Activated T-cell treated with anti-CD3 and anti-CD28 coated beads, Interleukin-2, amount 50 U/mL, for 72 hours (primary cell): ENCODE measurements at regions not wholly inside any gene's neighbourhood (a gene's known extent, or its start where the extent isn't known, plus 50 kb on each side); places are given as distances from the start of the nearest gene placed in this dataset.

Experiments used
- ATAC-seq, 2 donors: fragments of 150-1000 bp; cut with Tn5 transposase; replicated peaks in 1 of 2; 2 replicates each; pipeline ENCODE4 v1.10.0; 2021; ENCODE audit warnings: moderate library complexity in 2 of 2, mild to moderate bottlenecking in 1 of 2
- DNase-seq, 2 donors: peaks; one replicate each; pipeline ENCODE4 v3.0.0; 2021 to 2022; ENCODE audit warnings: mixed read lengths in 1 of 2
- H3K27ac Mint-ChIP-seq: one replicate; pipeline ENCODE4 v1.8.0; 2022; ENCODE audit warnings: mild to moderate bottlenecking, moderate library complexity, mixed read lengths
- H3K27me3 Mint-ChIP-seq: one replicate; pipeline ENCODE4 v1.8.0; 2022; ENCODE audit warnings: low read depth, mixed read lengths
- H3K36me3 Mint-ChIP-seq, 2 donors: one replicate each; pipeline ENCODE4 v1.8.0; 2022; ENCODE audit warnings: mixed read lengths in 2 of 2, mild to moderate bottlenecking in 1 of 2; ENCODE audit not compliant: insufficient read depth in 2 of 2
- H3K4me1 Mint-ChIP-seq: one replicate; pipeline ENCODE4 v1.8.0; 2022; ENCODE audit warnings: low read depth, mixed read lengths
- H3K4me3 Mint-ChIP-seq, 2 donors: one replicate each; pipeline ENCODE4 v1.8.0; 2022; ENCODE audit warnings: mild to moderate bottlenecking in 2 of 2, mixed read lengths in 2 of 2, moderate library complexity in 2 of 2
- H3K9me3 Mint-ChIP-seq, 2 donors: one replicate each; pipeline ENCODE4 v1.8.0; 2022; ENCODE audit warnings: mixed read lengths in 2 of 2

DNA sequence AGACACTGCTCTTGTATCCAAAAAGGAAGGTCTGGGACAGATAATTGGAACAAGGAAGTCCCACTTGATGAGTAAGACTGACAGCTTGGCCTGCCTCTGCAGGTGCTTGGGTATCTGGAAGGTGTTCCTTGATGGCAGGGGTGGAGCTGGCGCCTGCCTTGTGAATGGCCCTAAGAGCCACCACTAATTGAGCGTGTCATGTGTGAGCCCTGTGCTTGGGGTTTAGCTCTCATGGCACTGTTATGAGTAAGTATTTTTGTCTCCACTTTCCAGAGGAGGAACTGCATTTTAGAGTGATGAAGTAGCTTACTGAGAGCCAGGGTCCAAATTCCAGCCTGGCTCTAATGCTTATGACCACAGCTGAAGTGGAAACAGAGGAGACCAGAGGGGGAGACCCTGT is 71.2 kb upstream of the NECTIN1 start:
- no peak overlapping the region for H3K27ac Mint-ChIP-seq
- H3K4me1 Mint-ChIP-seq: no peaks in the 10 kb centered on the region
- DNase-seq (no peak), ATAC-seq (no peak)
- H3K9me3 Mint-ChIP-seq: no peaks in the 10 kb centered on the region
- H3K27me3 Mint-ChIP-seq: peaks cover 18% of the 10 kb centered on the region
- H3K4me3 Mint-ChIP-seq: no peak overlapping the region
- no peaks in the 10 kb centered on the region for H3K36me3 Mint-ChIP-seq

DNA sequence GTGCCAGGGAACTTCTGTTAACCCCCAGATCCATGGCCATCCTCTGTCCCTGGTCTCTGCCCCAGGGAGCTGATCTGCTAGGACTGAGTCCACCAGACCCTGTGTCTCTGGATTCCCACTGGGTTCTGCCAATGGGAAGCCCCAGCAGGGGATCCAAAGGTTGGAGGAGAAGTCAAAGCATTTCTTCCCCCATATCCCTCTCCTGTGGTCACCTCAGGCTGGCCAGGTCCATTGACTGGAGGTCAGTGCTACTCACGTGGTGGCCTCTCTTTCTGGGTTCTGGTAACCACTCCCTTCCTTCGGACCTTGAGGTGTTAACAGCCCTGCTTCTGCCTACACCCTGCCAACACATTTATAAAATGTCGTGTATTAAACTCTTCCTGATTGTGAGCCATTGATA is 69.7 kb upstream of the NECTIN1 start:
- ATAC-seq: no peak
- no peaks in the 10 kb centered on the region for H3K36me3 Mint-ChIP-seq
- peaks cover 20% of the 10 kb centered on the region for H3K27me3 Mint-ChIP-seq
- no peak for DNase-seq
- H3K27ac Mint-ChIP-seq: no peak overlapping the region
- H3K9me3 Mint-ChIP-seq: no peaks in the 10 kb centered on the region
- H3K4me1 Mint-ChIP-seq: no peaks in the 10 kb centered on the region
- no peak overlapping the region for H3K4me3 Mint-ChIP-seq

DNA sequence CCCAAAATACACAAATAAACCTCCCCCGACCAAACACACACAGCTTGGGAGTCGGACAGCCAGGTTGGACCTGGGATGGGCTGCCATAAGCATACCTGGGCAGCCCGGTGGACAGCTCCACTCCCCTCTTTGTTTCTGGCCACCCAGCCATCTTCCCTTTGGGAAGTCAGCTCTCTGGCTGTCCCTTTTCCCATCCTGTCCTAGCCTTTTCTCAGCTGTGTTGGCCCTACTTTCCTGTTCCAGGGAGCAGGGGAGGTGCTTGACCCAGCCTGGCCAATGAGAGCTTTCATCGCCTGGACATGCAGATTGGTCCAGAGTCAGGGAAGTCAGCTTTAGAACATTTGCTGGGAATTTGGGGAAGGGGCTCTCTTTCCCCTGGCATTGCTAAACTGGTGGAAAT is 68.7 kb upstream of the NECTIN1 start:
- Mint-ChIP-seq H3K27me3 (peaks cover 25% of the 10 kb centered on the region), H3K9me3 (no peaks in the 10 kb centered on the region), H3K36me3 (no peaks in the 10 kb centered on the region), H3K4me3 (no peak overlapping the region), H3K4me1 (no peaks in the 10 kb centered on the region), H3K27ac (no peak overlapping the region)
- DNase-seq (no peak), ATAC-seq (no peak)

DNA sequence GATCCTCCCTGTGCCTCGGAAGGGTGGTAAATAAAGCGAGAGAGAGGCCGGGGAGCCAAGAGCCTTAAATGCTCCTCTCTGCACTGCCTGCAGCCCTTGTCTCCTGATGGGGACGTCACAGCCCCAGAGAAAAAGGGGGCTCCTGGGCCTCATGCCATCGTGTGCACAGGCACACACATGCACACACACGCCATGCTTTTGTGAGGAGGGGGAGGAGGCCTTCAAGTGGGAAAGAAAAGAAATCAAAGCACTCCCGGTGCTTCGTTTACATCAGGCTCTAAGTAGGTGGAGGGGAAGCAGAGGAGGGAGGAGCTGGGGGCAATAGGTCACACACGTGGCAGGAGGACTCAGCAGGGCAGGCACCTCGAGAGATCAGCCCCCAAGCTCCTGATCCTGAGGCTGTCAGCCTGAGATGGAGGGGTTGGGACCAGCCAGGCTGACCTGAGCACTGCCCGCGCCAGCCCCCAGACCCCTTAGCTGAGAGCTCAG is 68.2 kb upstream of the NECTIN1 start:
- Mint-ChIP-seq H3K27me3 (peaks cover 25% of the 10 kb centered on the region), H3K27ac (no peak overlapping the region)
- DNase-seq: no peak

DNA sequence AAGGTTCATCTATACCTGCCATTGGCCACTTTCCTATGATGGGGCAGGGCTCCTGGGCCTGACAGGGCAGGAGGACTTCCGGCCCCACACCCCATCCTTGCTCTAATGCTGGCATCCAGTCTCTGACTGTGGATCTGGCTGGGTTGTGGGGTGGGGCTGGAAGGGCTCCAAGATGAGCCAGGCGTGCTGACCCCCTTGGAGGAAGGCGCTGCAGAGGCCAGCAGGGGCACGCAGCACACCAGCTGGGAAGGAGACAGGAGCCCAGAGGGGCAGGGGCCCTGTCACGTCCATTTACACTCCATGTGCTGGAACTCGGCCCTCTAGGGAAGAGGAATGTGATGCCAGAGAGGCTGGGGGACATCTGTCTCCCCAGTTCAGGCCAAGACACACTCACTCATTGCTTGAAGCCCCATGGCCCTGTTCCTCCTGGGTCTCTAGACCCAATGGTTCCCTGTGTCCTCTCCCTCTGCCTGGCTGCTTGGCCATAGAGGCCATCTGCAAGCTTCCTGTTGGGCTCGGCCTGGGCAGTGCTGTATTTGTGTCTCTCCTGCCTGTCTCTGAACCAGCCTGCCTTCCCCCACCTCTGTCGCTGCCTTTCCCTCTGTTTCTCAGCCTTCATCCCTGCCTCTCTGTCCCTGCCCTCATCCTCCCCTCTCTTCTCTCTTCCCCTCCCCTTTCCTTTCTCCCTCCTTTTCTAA is 67.5 kb upstream of the NECTIN1 start:
- no peak overlapping the region for H3K4me3 Mint-ChIP-seq
- no peak overlapping the region for H3K27ac Mint-ChIP-seq
- H3K27me3 Mint-ChIP-seq: peaks cover 25% of the 10 kb centered on the region
- no peaks in the 10 kb centered on the region for H3K9me3 Mint-ChIP-seq
- ATAC-seq (no peak), DNase-seq (no peak)
- no peaks in the 10 kb centered on the region for H3K36me3 Mint-ChIP-seq
- H3K4me1 Mint-ChIP-seq: no peaks in the 10 kb centered on the region

More for the DNA sequence above, 68.2 kb upstream of the NECTIN1 start:
- ATAC-seq: no peak
- Mint-ChIP-seq H3K9me3 (no peaks in the 10 kb centered on the region), H3K36me3 (no peaks in the 10 kb centered on the region), H3K4me3 (no peak overlapping the region), H3K4me1 (no peaks in the 10 kb centered on the region)

DNA sequence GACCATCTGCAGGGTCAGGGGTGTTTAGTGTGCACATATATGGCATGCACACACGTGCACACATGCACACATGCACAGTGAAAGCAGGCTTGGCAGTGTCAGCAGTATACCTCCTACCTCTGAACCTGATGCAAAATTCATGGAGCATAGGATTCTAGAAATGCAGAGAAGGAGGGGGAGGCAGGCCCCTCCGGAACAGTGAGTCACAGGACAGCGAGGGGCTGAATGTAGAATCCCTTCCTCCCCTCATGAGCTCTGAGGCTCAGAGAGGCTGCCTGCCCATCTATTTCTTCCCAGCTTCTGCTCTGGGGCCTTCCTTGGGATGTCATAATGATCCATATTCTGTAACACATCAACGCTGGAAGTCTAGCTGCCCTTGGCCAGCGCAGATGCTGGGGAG is 66.7 kb upstream of the NECTIN1 start:
- ATAC-seq (no peak), DNase-seq (no peak)
- peaks cover 27% of the 10 kb centered on the region for H3K27me3 Mint-ChIP-seq
- no peaks in the 10 kb centered on the region for H3K4me1 Mint-ChIP-seq
- no peak overlapping the region for H3K27ac Mint-ChIP-seq
- H3K36me3 Mint-ChIP-seq: no peaks in the 10 kb centered on the region
- H3K9me3 Mint-ChIP-seq: no peaks in the 10 kb centered on the region
- H3K4me3 Mint-ChIP-seq: no peak overlapping the region

DNA sequence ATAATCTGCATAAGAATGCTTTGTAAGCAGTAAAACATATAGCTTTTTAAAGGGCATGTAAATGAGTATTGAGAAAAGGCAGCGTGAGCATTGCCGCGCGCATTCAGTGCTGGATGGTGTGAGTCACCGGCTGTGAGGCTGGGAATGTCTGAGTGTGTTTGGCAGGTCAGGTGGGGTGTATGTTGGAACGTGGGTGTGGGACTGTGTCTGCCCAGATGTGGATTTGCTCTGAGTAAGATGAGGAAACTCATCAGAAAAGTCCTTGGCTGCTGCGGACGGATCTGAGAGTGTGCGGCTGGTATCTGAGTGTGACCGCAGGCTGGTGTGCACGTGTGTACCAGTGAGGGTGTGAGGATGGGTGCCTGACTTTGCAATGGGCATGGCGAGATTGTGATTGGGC is 66.2 kb upstream of the NECTIN1 start:
- Mint-ChIP-seq H3K4me3 (no peak overlapping the region), H3K4me1 (no peaks in the 10 kb centered on the region), H3K36me3 (no peaks in the 10 kb centered on the region), H3K27me3 (peaks cover 30% of the 10 kb centered on the region), H3K27ac (no peak overlapping the region), H3K9me3 (no peaks in the 10 kb centered on the region)
- ATAC-seq (no peak), DNase-seq (no peak)

DNA sequence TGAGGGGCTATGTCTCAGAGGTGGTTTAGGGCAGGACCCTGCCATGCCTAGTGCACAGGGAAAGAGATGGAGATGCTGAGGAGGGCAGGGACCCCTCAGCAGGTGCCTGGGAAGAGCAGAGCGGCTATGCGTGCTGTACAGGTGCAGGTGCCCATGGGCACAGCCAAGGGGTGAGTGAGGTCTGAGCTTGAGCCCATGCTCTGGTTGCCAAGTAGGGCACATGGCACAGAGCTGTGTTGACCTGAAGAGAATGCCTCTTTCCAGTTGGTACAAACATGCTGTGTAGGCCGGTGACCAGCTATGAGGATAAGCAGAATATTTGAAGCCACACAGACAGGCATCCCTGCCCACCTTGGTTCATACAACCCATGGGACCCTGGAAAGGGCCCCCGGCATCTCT is 65.8 kb upstream of the NECTIN1 start:
- Mint-ChIP-seq H3K9me3 (no peaks in the 10 kb centered on the region), H3K4me1 (no peaks in the 10 kb centered on the region), H3K27me3 (peaks cover 30% of the 10 kb centered on the region), H3K27ac (no peak overlapping the region), H3K4me3 (no peak overlapping the region), H3K36me3 (no peaks in the 10 kb centered on the region)
- DNase-seq: no peak
- no peak for ATAC-seq

DNA sequence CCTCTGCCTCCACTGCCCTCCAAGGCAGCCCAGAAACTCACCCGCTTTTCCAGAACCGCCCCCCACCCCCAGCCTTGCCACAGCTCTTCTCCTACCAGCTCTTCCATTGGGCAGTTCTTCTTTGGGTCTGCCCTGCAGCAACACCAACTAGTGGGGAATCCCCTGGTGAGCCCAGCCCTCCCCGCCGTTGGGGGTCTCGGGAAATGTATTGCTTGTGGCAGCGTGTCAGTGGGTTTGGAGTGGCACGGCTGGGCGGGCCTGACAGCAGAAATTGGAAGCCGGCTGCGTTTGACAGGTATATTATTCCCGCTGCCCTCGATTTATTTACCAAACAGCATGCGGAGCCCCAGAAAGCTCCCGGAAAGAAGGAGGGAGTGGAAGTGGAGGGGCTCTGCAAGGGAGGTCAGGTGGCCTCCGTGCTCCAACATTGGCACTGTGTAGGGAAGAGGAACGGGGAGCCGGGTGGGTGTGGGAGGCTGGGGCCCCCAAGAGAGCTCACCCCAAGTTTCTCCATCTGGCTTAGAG is 65.2 kb upstream of the NECTIN1 start:
- H3K9me3 Mint-ChIP-seq: no peaks in the 10 kb centered on the region
- DNase-seq (no peak), ATAC-seq (no peak)
- no peaks in the 10 kb centered on the region for H3K36me3 Mint-ChIP-seq
- H3K27me3 Mint-ChIP-seq: peaks cover 27% of the 10 kb centered on the region
- H3K4me3 Mint-ChIP-seq: no peak overlapping the region
- no peak overlapping the region for H3K27ac Mint-ChIP-seq
- H3K4me1 Mint-ChIP-seq: no peaks in the 10 kb centered on the region

DNA sequence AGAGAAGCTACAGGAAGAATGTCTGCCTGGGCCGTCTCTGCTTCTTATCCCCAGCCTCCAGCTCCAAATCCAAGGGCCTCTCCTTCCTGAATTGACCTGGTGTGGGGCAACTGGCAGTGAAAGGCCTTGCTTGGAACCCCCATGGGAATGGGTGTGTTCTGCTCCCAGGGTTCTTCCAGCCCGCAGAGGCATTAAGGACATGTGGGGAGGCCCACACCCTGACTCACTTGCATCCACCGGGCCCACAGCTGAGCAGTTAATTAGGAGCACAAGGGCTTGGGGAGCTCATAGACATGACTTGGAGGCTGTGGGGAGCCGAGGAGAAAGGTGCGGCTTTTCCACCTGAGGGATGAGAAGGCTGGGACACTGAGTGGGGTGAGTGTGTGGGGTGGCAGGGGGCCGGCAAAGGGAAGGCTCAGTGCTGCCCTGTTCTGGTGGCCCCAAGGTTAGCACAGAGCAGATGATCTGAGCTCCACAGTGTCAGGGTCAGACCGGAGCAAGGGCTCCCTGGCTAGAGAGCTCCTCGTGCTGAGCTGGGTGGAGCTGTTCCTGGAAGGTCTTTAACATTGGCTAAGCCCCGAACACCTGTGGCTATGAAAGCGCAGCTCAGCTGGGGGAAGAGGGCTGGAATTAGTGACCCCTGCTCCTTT is 64.5 kb upstream of the NECTIN1 start:
- DNase-seq: no peak
- H3K27me3 Mint-ChIP-seq: peaks cover 22% of the 10 kb centered on the region
- no peaks in the 10 kb centered on the region for H3K9me3 Mint-ChIP-seq
- H3K27ac Mint-ChIP-seq: no peak overlapping the region
- no peak overlapping the region for H3K4me3 Mint-ChIP-seq
- H3K4me1 Mint-ChIP-seq: no peaks in the 10 kb centered on the region
- ATAC-seq: no peak
- H3K36me3 Mint-ChIP-seq: no peaks in the 10 kb centered on the region

DNA sequence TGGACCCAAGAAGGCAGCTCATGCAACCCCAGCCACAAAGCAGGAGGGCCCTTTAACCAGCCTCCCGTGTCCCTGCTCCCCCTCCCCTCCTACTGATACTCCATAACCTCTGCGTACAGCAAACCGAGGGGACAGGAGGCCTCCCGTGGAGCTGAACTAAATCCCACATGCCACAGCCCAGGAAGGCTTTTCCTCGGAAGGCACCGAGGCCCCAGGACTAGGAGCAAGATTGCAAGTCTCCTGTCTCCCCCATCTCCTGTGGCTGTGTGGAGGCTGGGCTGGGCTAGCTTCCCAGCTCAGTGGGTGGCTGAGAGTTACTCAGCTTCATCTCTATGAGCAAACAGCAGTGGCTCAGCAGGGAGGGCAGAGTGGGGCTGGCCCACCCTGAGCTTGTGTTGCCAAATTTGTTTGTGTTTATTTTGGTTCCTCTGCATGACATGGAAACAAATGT is 62.7 kb upstream of the NECTIN1 start:
- ATAC-seq (no peak), DNase-seq (no peak)
- Mint-ChIP-seq H3K4me3 (no peak overlapping the region), H3K4me1 (no peaks in the 10 kb centered on the region), H3K27me3 (peaks cover 15% of the 10 kb centered on the region), H3K9me3 (no peaks in the 10 kb centered on the region), H3K27ac (no peak overlapping the region), H3K36me3 (no peaks in the 10 kb centered on the region)

DNA sequence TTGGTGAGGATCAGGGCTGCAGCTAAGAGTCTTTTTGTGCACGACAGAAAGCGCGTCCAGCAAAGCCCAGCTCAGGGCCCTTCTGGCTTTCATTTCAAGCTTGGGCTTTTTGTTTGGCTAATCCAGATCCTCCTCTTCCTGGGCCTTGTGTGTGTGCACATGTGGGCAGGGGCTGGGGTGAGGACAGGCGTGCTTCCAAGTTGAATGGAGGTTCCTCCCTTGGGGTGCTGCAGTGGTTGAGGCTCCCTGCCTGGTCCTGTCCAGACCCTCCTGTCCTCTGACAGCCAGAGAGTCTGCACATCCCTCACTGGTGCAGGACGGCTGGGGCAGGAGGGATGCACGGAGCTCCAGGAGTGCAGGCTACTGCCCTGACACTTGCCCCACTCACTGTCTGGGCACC is 62.0 kb upstream of the NECTIN1 start:
- Mint-ChIP-seq H3K9me3 (no peaks in the 10 kb centered on the region), H3K36me3 (no peaks in the 10 kb centered on the region), H3K27ac (no peak overlapping the region), H3K27me3 (peaks cover 12% of the 10 kb centered on the region), H3K4me1 (no peaks in the 10 kb centered on the region), H3K4me3 (no peak overlapping the region)
- no peak for ATAC-seq
- no peak for DNase-seq

DNA sequence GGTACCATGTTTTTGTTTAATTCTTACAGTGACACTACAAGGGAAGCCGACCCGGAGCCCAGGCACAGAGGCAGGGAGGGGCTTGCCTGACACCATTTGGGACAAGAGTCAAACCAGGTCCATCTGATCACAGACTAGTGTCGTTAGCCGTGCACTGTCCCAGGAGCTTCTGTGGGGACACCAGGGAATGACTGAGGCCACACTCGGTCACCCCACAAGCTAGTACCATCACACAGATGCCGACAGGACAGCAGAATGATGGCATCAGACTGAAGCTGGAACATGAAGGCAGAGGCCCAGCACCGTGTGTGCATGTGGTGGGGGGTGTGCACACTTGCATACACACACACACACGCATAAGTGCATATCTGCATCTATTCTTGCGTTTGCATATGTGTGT is 61.5 kb upstream of the NECTIN1 start:
- Mint-ChIP-seq H3K4me1 (no peaks in the 10 kb centered on the region), H3K27me3 (peaks cover 12% of the 10 kb centered on the region), H3K36me3 (no peaks in the 10 kb centered on the region), H3K9me3 (no peaks in the 10 kb centered on the region), H3K4me3 (no peak overlapping the region), H3K27ac (no peak overlapping the region)
- DNase-seq (no peak), ATAC-seq (no peak)
